ENCODE measurements at regions not wholly inside any gene's neighbourhood (a gene's known extent, or its start where the extent isn't known, plus 50 kb on each side); places are given as distances from the start of the nearest gene placed in this dataset.

DNA sequence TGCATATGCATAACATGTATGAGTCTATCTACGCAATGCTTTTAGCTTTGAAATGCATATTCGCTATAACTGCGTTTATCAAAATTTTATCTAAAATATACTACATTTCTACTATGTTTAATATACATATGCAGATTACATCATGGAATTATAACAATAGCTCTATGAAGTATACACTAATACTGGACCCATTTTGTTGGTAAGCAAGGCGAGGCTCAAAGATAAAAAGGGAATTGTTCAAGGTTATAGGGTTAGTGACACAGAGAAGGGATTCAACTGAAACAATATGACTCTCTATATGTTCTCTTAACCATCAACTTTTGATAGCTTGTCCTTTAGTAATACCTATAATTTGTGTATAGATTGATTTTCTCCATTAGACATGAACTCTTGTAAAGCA lies 60.9 kb upstream of the SMIM36 start:
- DNase-seq = no peak
- Mint-ChIP-seq H3K27me3 (peaks cover 15% of the 10 kb centered on the region), H3K4me1 (peaks cover 8% of the 10 kb centered on the region), H3K27ac (no peak overlapping the region), H3K4me3 (no peak overlapping the region), H3K9me3 (no peaks in the 10 kb centered on the region), H3K36me3 (ENCODE audit: low read depth) (no peaks in the 10 kb centered on the region)
- POLR2A ChIA-PET = interaction anchor here (0.7 kb wide), 1 partner anchor 63 kb away, joined by 3 read pairs; no protein-coding TSS in a partner anchor
- CTCF ChIA-PET = interaction anchor here (1.4 kb wide), 1 partner anchor 146 kb away, joined by 5 read pairs; no protein-coding TSS in a partner anchor

DNA sequence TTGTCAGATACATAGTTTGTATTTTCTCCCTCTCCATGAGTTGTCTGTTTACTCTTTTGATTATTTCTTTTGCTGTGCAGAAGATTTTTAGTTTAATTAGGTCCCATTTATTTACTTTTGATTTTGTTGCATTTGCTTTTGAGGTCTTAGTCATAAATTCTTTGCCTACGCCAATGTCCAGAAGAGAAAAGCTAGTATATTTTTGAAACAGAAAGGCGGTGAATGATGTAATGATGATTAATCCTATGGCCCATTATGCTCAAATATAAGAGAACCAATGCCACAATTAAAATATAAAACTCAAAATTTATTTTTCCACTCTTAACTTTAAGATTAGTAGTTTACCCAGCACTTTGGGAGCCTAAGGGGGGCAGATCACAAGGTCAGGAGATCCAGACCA lies 59.8 kb upstream of the SMIM36 start:
- ChIA-PET CTCF (interaction anchor here (1.4 kb wide), 1 partner anchor 147 kb away, joined by 5 read pairs; no protein-coding TSS in a partner anchor), POLR2A (no interaction called here)
- DNase-seq = no peak
- no peak overlapping the region for H3K4me3 Mint-ChIP-seq
- no peaks in the 10 kb centered on the region for H3K9me3 Mint-ChIP-seq
- H3K27ac Mint-ChIP-seq = no peak overlapping the region
- peaks cover 15% of the 10 kb centered on the region for H3K27me3 Mint-ChIP-seq
- peaks cover 13% of the 10 kb centered on the region for H3K4me1 Mint-ChIP-seq
- no peaks in the 10 kb centered on the region for H3K36me3 Mint-ChIP-seq (ENCODE audit: low read depth)

GRCh38 chr17:55570391-55570790 lies 59.1 kb upstream of the SMIM36 start:
- no peak overlapping the region for H3K4me3 Mint-ChIP-seq
- DNase-seq = no peak
- POLR2A ChIA-PET = no interaction called here
- H3K9me3 Mint-ChIP-seq = no peaks in the 10 kb centered on the region
- H3K27me3 Mint-ChIP-seq = peaks cover 15% of the 10 kb centered on the region
- H3K36me3 Mint-ChIP-seq (ENCODE audit: low read depth) = no peaks in the 10 kb centered on the region
- H3K4me1 Mint-ChIP-seq = peaks cover 13% of the 10 kb centered on the region
- no peak overlapping the region for H3K27ac Mint-ChIP-seq
- CTCF ChIA-PET = no interaction called here

GRCh38 chr17:55567240-55568214 lies 56.3 kb upstream of the SMIM36 start:
- Mint-ChIP-seq H3K4me3 (no peak overlapping the region), H3K27ac (no peak overlapping the region), H3K4me1 (peaks cover 15% of the 10 kb centered on the region), H3K36me3 (ENCODE audit: low read depth) (no peaks in the 10 kb centered on the region), H3K9me3 (no peaks in the 10 kb centered on the region), H3K27me3 (peaks cover 4% of the 10 kb centered on the region)
- ChIA-PET CTCF (interaction anchor here (0.7 kb wide), 2 partner anchors 150 to 1671 kb away, joined by 3 read pairs; no protein-coding TSS in a partner anchor), POLR2A (no interaction called here)
- no peak for DNase-seq

GRCh38 chr17:55564081-55564480 lies 52.8 kb upstream of the SMIM36 start:
- DNase-seq = no peak
- no peak overlapping the region for H3K4me3 Mint-ChIP-seq
- peaks cover 24% of the 10 kb centered on the region for H3K4me1 Mint-ChIP-seq
- no peak overlapping the region for H3K27ac Mint-ChIP-seq
- ChIA-PET CTCF (no interaction called here), POLR2A (no interaction called here)
- no peaks in the 10 kb centered on the region for H3K36me3 Mint-ChIP-seq (ENCODE audit: low read depth)
- H3K27me3 Mint-ChIP-seq = peaks cover 2% of the 10 kb centered on the region
- no peaks in the 10 kb centered on the region for H3K9me3 Mint-ChIP-seq

GRCh38 chr17:55563363-55563762 lies 52.1 kb upstream of the SMIM36 start:
- H3K27ac Mint-ChIP-seq = no peak overlapping the region

GRCh38 chr17:55561973-55562495 lies 50.8 kb upstream of the SMIM36 start:
- peaks cover 4% of the 10 kb centered on the region for H3K27me3 Mint-ChIP-seq
- ChIA-PET CTCF (no interaction called here), POLR2A (no interaction called here)
- no peak for DNase-seq
- no peak overlapping the region for H3K27ac Mint-ChIP-seq
- no peak overlapping the region for H3K4me3 Mint-ChIP-seq
- H3K36me3 Mint-ChIP-seq (ENCODE audit: low read depth) = no peaks in the 10 kb centered on the region
- no peaks in the 10 kb centered on the region for H3K9me3 Mint-ChIP-seq
- peaks cover 18% of the 10 kb centered on the region for H3K4me1 Mint-ChIP-seq

More at GRCh38 chr17:55563363-55563762, 52.1 kb upstream of the SMIM36 start:
- peaks cover 3% of the 10 kb centered on the region for H3K27me3 Mint-ChIP-seq
- POLR2A ChIA-PET = no interaction called here
- peaks cover 24% of the 10 kb centered on the region for H3K4me1 Mint-ChIP-seq
- no peak for DNase-seq
- H3K4me3 Mint-ChIP-seq = no peak overlapping the region
- H3K9me3 Mint-ChIP-seq = no peaks in the 10 kb centered on the region
- H3K36me3 Mint-ChIP-seq (ENCODE audit: low read depth) = no peaks in the 10 kb centered on the region
- CTCF ChIA-PET = no interaction called here

- Mint-ChIP-seq H3K4me3 (no peak overlapping the region), H3K36me3 (ENCODE audit: low read depth) (no peaks in the 10 kb centered on the region), H3K27ac (no peak overlapping the region), H3K9me3 (no peaks in the 10 kb centered on the region), H3K27me3 (peaks cover 4% of the 10 kb centered on the region), H3K4me1 (peaks cover 13% of the 10 kb centered on the region)
- POLR2A ChIA-PET = no interaction called here
- no peak for DNase-seq
- CTCF ChIA-PET = no interaction called here
Observed at GRCh38 chr17:55561316-55561972, 50.2 kb upstream of the SMIM36 start.
